Epithelial cell of esophagus (primary cell): ENCODE measurements at regions not wholly inside any gene's neighbourhood (a gene's known extent, or its start where the extent isn't known, plus 50 kb on each side); places are given as distances from the start of the nearest gene placed in this dataset.

Experiments used
- DNase-seq: peaks from one replicate; pipeline ENCODE4 v3.0.0; 2010; ENCODE audit warnings: low read depth
- H3K4me3 ChIP-seq: 2 replicates; pipeline ENCODE4 v1.5.1; 2011; ENCODE audit warnings: mild to moderate bottlenecking, low read length, control low read depth
- TF ChIP-seq, protein P1 (sequence below): IDR thresholded peaks from 2 replicates; pipeline ENCODE4 v1.5.1; 2011; ENCODE audit warnings: low read depth, mild to moderate bottlenecking, low read length, control low read depth, inconsistent platforms; ENCODE audit not compliant: insufficient read depth; ENCODE audit errors: missing control alignments

DNA sequence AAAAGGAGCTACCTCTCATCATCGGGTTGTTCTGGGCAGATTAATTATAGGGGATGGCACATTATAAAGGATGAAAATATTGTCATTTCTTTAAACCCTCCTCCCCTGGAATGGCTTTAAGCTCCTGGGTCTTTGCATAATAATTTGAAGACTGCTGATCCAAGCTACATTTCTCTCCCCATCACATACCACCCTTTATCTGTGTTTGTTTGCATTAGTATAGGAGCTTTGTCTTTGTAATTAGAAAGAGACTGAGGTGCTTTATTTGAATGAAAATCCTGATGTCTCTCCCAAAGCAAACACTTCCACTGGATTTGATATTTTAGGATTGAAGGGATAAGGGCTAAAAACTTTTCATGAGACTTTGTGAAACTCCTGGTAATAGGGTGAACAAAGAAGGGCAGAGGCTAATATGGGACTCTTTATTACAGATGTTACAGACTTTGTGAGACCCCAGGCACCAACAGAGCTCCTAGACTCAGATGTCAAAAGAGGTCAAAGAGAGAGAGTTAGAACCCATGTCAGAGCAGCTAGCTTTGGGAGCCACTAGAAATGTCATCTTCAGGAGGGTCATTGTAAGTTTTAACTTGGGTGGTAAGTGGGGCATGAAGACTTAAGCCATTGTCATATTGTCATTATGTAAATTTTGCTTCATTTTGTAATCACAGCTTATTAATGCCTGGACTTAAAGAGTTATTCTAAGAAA lies 75.3 kb upstream of the RXFP2 start:
- no peak overlapping the region for H3K4me3 ChIP-seq
- DNase-seq: no peak

DNA sequence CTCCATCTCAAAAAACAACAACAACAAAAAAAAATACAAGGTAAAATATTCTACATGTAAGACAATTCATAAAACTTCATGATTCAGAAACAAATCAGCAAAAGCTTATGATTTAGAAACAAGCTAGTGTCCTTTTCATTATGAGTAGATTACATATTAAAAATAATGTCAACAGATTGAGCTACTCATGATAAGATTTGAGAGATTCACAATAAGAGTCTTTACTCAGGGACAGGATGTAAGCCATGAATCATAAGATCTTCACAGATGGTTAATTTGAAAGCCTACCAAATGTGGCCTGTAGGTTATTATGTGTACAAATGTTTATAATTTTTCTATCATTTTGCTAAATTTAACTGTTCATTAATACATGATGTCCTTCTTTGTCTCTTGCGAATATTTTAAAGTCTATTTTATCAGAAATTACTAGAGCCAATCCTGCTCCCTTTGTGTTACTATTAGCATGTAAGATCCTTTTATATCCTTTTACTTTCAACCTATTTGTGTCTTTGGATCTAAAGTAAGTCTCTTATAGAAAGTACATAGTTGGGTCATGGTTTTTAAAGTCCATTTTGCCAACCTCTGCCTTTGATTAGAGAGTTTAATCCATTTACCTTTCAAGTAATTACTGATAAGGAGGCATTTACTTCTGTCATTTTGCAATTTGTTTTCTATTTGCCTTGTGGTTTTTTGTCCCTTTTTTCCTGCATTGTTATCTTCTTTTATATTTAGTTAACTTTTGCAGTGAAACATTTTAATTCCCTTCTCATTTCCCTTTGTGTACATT lies 68.3 kb upstream of the RXFP2 start:
- DNase-seq: no peak
- TF ChIP-seq, protein P1, sequence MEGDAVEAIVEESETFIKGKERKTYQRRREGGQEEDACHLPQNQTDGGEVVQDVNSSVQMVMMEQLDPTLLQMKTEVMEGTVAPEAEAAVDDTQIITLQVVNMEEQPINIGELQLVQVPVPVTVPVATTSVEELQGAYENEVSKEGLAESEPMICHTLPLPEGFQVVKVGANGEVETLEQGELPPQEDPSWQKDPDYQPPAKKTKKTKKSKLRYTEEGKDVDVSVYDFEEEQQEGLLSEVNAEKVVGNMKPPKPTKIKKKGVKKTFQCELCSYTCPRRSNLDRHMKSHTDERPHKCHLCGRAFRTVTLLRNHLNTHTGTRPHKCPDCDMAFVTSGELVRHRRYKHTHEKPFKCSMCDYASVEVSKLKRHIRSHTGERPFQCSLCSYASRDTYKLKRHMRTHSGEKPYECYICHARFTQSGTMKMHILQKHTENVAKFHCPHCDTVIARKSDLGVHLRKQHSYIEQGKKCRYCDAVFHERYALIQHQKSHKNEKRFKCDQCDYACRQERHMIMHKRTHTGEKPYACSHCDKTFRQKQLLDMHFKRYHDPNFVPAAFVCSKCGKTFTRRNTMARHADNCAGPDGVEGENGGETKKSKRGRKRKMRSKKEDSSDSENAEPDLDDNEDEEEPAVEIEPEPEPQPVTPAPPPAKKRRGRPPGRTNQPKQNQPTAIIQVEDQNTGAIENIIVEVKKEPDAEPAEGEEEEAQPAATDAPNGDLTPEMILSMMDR: no peak
- H3K4me3 ChIP-seq: no peak overlapping the region

More for the DNA sequence above, 75.3 kb upstream of the RXFP2 start:
- TF ChIP-seq, protein P1: no peak

DNA sequence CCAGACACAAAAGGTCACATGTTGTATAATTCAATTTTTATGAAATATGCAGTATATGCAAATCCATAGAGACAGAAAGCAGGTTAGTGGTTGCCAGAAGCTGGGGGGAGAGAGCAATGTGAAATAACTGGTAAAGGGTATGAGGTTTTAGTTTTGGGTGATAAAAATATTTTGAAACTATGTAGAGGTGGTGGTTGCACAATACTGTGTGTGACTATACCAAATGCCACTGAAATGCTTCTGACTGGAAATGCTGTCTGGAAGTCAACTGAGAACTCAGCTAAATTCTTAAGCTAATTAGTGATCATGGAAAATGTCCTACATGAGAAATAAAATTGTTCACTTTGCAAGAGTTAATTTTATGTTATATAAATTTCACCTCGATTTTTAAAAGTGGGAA lies 65.3 kb upstream of the RXFP2 start:
- TF ChIP-seq, protein P1: no peak
- no peak for DNase-seq
- no peak overlapping the region for H3K4me3 ChIP-seq

DNA sequence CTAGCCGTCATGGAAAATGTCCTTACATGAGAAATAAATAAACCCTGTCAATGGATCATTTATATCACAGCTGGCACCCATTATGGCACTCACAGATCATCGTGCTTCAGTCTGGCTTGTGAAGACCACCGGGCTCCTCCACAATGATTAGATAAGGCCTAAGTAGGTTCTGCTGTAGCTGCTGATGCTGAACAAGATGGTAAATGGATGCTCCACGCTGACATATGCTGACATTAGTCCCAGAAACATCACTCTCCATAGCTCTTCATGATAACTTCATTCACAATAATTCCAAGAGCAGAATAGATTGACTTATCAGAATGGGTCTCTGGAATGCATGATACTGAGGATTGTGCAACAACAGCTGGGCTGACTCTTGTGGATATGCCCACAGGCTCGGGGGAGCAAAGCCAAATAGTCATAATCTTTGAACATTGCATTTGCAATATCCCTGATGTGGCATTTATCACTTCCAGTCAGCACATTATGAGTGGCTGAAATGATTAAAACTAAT lies 63.8 kb upstream of the RXFP2 start:
- TF ChIP-seq, protein P1: no peak
- DNase-seq: no peak

DNA sequence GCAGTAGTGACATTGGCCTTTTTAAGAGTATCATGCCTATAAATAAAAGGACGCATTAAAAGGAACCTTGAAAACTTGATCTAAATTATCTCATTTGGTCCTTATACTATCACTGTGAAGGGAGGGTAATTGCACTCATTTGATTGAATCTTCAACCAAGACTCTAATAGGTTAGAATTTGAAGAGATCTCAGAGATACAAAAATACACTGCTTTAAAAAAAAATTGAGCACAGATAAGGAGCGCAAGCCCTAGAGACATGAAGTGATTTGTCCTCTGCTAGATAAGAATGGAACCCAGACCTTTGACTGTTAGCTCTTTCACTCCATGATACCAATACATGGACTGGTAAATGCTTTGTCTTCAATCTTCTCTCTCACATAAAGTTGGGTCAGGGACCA lies 58.2 kb upstream of the RXFP2 start:
- H3K4me3 ChIP-seq: no peak overlapping the region
- DNase-seq: no peak
- TF ChIP-seq, protein P1: no peak

More for the DNA sequence above, 63.8 kb upstream of the RXFP2 start:
- no peak overlapping the region for H3K4me3 ChIP-seq

DNA sequence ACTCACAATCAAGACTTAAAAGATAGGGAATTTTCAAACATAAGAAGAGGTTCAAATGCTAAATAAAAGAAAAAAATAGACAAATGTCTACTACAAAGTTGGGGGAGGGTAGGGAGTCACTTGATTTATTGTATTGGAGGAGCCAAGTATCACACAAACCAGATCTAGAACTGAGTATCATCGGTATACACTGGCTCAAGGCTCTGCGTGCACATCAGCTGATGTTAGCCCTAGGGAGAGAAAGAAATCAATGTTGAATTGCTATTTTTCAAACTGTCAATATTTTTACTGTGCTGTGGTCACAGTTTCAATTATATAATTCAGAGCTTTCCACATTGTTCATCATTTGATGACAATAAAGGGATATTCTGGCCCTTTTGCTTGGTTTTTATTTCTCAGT lies 54.9 kb upstream of the RXFP2 start:
- no peak for DNase-seq
- no peak overlapping the region for H3K4me3 ChIP-seq
- TF ChIP-seq, protein P1: no peak
